ENCODE measurements at regions not wholly inside any gene's neighbourhood (a gene's known extent, or its start where the extent isn't known, plus 50 kb on each side); places are given as distances from the start of the nearest gene placed in this dataset.

DNA sequence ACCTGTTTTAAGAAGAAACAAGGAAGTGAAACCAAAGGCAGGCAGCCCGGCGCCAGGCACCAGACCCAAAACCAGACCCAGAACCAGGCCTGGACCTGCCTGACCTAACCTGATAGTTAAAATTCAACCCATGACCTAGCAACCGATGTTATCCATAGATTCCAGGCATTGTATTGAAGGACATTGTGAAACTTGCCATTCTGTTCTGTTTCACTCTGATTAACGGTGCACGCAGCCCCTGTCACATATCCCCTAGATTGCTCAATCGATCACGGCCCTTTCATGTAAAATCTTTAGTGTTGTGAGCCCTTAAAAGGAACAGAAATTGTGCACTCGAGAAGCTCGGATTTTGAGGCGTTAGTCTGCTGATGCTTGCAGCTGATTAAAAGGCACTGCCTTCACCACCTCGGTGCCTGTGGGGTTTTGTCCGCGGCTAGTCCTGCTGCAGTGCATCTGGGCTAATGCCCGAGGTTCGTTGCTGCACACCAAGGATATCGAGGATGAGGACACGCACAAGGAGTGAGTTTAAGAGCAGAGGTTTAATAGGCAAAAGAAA is 262.5 kb upstream of the TMEM132C start (continued):
- no peak for TF ChIP-seq ZNF532 (CRISPR knock-in tag; IDR thresholded peaks at IDR 0.05; ENCODE audit: borderline replicate concordance)

GRCh38 chr12:128007250-128007649 is 259.7 kb upstream of the TMEM132C start:
- H3K27me3 Mint-ChIP-seq (ENCODE audit: low read depth) = no peaks in the 10 kb centered on the region; the same call in 1 of the 2 replicates
- TF ChIP-seq, protein P1, sequence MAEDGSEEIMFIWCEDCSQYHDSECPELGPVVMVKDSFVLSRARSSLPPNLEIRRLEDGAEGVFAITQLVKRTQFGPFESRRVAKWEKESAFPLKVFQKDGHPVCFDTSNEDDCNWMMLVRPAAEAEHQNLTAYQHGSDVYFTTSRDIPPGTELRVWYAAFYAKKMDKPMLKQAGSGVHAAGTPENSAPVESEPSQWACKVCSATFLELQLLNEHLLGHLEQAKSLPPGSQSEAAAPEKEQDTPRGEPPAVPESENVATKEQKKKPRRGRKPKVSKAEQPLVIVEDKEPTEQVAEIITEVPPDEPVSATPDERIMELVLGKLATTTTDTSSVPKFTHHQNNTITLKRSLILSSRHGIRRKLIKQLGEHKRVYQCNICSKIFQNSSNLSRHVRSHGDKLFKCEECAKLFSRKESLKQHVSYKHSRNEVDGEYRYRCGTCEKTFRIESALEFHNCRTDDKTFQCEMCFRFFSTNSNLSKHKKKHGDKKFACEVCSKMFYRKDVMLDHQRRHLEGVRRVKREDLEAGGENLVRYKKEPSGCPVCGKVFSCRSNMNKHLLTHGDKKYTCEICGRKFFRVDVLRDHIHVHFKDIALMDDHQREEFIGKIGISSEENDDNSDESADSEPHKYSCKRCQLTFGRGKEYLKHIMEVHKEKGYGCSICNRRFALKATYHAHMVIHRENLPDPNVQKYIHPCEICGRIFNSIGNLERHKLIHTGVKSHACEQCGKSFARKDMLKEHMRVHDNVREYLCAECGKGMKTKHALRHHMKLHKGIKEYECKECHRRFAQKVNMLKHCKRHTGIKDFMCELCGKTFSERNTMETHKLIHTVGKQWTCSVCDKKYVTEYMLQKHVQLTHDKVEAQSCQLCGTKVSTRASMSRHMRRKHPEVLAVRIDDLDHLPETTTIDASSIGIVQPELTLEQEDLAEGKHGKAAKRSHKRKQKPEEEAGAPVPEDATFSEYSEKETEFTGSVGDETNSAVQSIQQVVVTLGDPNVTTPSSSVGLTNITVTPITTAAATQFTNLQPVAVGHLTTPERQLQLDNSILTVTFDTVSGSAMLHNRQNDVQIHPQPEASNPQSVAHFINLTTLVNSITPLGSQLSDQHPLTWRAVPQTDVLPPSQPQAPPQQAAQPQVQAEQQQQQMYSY (CRISPR knock-in tag; IDR thresholded peaks at IDR 0.05) = no peak
- TF ChIP-seq NR3C1 (CRISPR knock-in tag; conservative IDR thresholded peaks at IDR 0.05; ENCODE audit: low read depth) (no peak), ESRRA (CRISPR knock-in tag; IDR thresholded peaks at IDR 0.05; ENCODE audit: borderline replicate concordance) (no peak), KAT7 (CRISPR knock-in tag; IDR thresholded peaks at IDR 0.05; ENCODE audit: borderline replicate concordance) (no peak), SOX15 (CRISPR knock-in tag; IDR thresholded peaks at IDR 0.05) (no peak), CBFB (CRISPR knock-in tag; IDR thresholded peaks at IDR 0.05; ENCODE audit: low read depth) (no peak), ATF1 (CRISPR knock-in tag; IDR thresholded peaks at IDR 0.05) (no peak), ZBTB21 (CRISPR knock-in tag; IDR thresholded peaks at IDR 0.05; ENCODE audit: borderline replicate concordance) (no peak), ZNF138 (CRISPR knock-in tag; conservative IDR thresholded peaks at IDR 0.05) (no peak), ZNF263 (CRISPR knock-in tag; IDR thresholded peaks at IDR 0.05; ENCODE audit: low read depth) (no peak), NFE2L1 (CRISPR knock-in tag; IDR thresholded peaks at IDR 0.05) (no peak), IRF1 (CRISPR knock-in tag; IDR thresholded peaks at IDR 0.05) (no peak), SMAD4 (CRISPR knock-in tag; IDR thresholded peaks at IDR 0.05) (no peak), TEAD4 (CRISPR knock-in tag; IDR thresholded peaks at IDR 0.05) (no peak), CREB1 (CRISPR knock-in tag; IDR thresholded peaks at IDR 0.05) (no peak), USF1 (CRISPR knock-in tag; IDR thresholded peaks at IDR 0.05) (no peak), E2F5 (CRISPR knock-in tag; IDR thresholded peaks at IDR 0.05) (no peak)
- TF ChIP-seq, protein P2, sequence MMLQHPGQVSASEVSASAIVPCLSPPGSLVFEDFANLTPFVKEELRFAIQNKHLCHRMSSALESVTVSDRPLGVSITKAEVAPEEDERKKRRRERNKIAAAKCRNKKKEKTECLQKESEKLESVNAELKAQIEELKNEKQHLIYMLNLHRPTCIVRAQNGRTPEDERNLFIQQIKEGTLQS (CRISPR knock-in tag; conservative IDR thresholded peaks at IDR 0.05) = no peak
- TF ChIP-seq, protein P3, sequence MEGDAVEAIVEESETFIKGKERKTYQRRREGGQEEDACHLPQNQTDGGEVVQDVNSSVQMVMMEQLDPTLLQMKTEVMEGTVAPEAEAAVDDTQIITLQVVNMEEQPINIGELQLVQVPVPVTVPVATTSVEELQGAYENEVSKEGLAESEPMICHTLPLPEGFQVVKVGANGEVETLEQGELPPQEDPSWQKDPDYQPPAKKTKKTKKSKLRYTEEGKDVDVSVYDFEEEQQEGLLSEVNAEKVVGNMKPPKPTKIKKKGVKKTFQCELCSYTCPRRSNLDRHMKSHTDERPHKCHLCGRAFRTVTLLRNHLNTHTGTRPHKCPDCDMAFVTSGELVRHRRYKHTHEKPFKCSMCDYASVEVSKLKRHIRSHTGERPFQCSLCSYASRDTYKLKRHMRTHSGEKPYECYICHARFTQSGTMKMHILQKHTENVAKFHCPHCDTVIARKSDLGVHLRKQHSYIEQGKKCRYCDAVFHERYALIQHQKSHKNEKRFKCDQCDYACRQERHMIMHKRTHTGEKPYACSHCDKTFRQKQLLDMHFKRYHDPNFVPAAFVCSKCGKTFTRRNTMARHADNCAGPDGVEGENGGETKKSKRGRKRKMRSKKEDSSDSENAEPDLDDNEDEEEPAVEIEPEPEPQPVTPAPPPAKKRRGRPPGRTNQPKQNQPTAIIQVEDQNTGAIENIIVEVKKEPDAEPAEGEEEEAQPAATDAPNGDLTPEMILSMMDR (IDR thresholded peaks at IDR 0.05) = no peak
- H3K9me3 Mint-ChIP-seq = peaks cover 79% of the 10 kb centered on the region
- peaks cover 75% of the 10 kb centered on the region for H3K36me3 Mint-ChIP-seq
- POLR2A ChIA-PET = no interaction called here
- no peak for DNase-seq (ENCODE audit: low spot score)
- CTCF ChIA-PET = no interaction called here
- H3K4me3 Mint-ChIP-seq = no peak overlapping the region
- H3K4me1 Mint-ChIP-seq = no peaks in the 10 kb centered on the region
- H3K27ac Mint-ChIP-seq = no peak overlapping the region
- ATAC-seq = no peak
